HG03045 (cell line): ENCODE measurements at regions not wholly inside any gene's neighbourhood (a gene's known extent, or its start where the extent isn't known, plus 50 kb on each side); places are given as distances from the start of the nearest gene placed in this dataset.

ENCODE experiments used
- ATAC-seq: cut with Tn5 transposase; IDR thresholded peaks from one replicate; pipeline ENCODE4 v1.9.1; 2021; ENCODE audit warnings: mild to moderate bottlenecking, moderate library complexity; ENCODE audit not compliant: unreplicated experiment

DNA sequence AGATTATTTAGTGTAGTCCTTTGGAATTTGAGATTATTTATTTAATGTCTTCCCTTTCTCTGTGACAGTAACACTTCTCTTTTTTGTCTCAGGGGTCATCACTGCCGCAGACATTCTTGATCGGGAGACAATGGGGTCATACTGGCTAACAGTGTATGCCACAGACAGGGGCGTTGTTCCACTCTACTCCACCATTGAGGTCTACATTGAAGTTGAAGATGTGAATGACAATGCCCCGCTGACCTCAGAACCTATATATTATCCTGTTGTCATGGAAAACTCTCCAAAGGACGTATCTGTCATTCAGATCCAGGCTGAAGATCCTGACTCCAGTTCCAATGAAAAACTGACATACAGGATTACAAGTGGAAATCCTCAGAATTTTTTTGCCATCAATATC, 299.9 kb downstream of the FAT3 start:
- no peak for ATAC-seq

DNA sequence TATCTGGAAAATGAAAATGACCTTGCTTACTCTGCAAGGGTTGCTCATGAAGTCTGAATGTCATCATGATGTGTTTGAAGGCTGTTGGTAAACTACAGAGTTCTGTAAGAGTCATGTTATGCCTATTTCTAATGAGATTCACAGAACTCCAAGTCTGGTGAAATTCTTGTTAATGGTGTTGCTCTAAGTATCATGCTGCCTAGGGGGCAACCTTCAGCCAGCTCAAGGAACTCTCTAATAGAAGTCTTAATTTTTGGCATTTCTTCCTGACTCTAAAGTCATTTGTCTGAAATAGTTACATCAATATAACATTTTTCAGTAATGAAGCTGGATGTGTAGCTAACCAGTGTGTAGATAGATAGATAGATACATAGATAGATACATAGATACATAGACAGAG, 302.8 kb downstream of the FAT3 start:
- no peak for ATAC-seq

DNA sequence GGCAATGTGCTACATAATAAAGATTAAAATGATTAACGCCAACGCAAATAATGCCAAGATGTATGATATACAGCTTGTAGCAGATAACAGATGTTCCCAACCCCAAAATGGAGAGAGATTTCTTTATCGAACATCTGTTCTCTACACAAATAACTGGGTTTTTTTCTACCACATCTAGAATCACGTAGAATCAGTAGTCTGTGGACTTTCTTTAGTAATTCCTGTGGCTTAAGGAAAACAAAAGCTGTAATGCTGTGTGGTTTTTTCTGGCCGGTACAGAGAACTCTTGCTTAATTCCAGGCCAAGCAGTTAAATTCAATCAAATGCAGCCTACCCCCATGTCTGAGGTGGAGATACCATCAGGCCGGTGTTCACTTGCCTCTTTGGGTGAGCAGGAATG, 303.4 kb downstream of the FAT3 start:
- no peak for ATAC-seq

DNA sequence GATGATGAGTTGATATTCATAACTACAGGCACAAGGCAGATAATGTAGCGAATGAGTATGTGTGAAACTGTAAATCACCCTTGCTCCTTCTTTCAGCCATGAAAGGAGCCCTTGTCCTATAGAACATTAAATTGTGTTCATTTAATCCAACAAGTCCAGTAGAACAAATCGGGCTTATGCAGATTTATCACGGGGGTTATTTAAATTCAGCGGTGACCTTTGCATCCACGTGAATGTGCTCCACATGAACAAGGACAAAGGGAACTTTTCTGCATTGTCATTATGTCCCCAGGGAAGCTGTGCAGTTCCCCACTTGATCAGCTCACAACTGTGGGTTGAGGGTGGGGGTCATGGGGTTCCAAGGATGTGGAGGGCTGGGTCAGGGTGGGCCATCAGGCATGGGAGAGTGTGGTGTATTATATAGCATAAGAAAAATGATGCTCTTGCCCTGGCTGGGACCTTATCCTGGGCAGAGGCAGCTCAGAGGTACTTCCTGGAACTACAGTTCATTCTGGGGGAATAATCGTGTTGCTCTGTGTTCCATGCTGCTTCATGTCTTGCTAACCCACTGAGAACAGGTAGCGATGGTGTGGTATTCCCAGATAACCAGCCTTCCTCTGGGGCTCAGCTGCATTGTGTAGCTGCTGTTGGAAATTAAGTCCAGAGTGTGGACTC, 306.6 kb downstream of the FAT3 start:
- ATAC-seq: no peak

DNA sequence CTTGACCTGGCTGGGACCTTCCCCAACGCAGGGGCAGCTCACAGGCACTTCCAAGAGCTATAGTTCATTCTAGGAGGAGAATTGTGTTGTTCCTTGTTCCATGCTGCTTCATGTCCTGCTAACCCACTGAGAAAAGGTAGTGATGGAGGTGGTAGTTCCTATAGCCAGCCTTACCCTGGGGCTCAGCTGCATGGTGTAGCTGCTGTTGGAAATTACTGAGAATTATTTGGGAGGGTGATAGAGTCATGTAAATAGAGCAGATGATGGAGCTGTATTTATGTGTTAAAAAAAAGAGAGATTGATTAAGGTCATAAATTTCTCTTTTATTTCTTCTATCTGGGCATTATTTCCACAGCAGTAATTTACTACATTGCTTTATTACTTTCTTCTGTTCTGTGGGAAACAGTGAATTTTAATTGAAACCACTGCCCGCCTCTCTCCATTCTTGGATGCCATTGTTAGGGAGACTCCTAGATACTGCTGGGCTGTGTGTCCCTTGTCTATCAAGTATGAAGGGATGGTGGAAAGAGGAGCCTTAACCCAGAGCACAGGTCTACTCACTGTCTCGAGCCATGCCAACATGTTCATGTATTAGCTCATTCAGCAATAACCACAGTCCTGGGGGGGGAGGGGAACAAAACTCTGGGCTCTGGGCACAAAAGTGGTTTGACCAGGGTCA, 309.2 kb downstream of the FAT3 start:
- ATAC-seq: no peak

DNA sequence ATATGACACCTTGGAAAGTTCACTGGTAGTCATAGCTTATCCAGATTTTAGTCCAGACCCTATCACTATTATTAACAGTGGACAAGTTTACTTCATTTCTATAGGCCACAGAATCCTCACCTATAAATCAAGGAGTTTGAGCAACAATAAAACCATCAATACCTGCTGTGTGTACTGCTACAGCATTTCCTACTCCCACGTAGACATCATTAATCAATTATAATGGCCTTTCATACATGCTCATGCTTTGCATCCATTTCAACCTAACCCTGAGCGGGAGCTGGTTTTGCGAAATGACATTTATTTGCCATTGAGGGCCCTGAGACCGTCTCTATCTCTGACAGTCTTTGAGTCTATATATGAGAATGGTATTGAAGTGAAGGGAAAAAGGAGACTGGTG, 312.3 kb downstream of the FAT3 start:
- no peak for ATAC-seq

DNA sequence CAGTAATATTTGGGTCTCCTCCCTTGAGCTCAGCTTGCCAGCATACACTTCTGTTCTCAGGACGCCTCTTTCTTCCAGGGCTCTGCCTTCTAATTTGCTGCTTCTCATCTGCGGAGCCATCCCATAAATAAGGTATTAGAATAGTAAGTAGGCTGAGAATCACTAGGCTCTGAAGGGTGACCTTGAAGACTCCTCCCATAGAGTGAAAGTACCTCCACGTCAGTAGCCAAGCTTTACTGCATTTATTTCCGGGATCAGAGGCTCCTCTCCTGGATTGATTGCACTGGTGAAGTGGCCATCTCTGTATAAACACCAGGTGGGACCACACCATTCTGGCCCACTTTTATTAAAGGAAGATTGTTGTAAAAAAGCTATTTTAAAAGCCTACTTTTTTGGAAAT, 315.5 kb downstream of the FAT3 start:
- no peak for ATAC-seq

DNA sequence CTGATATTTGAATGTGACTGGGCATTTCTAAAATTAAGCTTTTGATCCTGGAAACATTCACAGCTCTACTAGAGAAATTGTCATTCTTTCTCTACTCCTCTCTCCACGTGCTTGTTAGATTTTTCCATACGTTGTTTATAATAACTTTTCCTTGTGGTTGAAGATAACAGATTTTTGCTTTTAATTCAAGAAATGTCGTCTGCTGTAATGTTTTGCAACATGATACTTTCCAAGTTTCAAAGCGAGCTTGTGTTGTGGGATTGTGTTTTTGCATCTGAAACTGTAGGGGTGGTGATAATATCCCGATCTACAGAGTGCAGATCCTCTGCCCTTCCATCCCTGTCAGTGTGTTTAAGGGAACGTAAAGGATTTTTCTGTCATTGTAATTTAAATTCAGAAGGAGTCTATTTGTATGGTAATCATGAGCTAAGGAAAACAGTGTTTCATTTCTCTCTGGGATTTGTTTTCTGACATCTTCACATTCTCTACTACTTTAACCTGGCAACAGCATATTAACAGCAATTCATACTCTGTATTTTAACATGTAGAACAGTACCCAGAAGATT, 321.4 kb downstream of the FAT3 start:
- no peak for ATAC-seq

DNA sequence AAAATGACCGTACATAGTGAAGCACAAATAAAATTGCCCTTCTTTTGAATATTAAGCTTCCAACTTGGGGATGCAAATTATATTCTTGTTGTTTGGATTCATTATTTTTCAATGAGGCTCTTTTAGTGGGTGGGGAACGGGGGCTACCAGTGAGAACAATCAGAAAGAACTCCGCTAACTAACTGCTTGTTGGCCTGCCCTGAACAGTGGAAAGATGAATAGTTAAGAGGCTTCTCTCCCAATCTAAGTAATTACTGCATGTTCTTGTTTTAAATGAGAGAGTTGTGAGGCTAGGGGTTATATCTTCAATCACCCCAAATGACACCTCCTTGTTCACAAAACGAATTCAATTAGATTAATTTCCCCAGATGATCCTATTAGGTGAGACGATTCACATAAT, 322.0 kb downstream of the FAT3 start:
- no peak for ATAC-seq

DNA sequence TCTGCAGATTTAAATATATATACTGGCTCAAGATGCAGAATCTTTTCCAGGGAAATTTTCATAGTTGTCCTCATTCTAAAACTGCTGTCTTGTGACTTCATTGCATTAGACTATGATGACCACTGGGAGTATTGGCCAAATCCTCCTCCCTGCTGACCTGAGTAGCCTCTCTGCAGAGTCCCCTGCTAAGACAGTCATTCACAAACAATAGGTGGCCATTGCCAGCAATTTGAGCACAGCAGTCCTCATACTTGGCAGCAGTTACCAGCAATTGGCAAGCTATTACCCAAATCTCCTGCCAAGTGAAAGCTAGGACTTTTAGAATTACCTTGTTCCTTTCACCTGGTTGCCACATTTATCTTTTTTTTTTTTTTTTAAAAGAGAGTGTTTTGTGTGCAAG, 325.8 kb downstream of the FAT3 start:
- no peak for ATAC-seq

DNA sequence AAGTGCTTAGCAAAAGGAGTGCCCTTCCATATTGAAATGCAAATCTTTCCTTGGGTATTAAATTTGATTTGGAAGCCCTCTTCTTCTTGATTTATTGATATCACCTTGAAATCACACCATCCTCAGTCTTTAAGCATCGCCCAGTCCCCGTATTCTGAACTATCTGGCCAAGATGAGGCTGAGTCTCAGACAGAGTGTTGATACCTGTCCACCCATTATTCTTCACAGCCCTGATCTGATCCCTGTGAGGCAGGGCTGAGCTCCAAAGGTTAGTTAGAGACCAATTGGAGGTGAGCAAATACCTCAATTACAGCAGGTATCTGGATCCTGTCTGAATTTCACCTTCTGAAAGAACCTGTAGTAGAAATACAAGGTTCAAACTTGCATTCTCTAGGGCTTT, 326.3 kb downstream of the FAT3 start:
- no peak for ATAC-seq

DNA sequence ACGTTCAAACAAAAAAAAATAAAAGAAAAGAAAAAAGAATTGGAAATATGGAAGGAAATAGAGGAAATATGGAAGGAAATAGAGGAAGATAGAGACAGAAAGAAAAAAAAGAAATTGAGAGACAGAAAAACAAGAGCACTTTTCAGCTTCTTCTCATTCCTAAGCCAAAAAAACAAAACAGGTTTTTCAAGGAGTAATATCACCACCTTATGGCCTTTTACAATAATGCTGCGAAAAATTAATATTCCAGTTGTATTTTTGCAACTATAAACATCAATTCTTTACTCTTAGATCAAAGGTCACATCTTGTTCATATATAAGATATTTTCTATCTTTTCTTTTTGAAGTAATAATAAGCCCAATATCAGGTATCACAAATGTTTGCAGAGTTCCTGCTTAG, 328.3 kb downstream of the FAT3 start:
- no peak for ATAC-seq

DNA sequence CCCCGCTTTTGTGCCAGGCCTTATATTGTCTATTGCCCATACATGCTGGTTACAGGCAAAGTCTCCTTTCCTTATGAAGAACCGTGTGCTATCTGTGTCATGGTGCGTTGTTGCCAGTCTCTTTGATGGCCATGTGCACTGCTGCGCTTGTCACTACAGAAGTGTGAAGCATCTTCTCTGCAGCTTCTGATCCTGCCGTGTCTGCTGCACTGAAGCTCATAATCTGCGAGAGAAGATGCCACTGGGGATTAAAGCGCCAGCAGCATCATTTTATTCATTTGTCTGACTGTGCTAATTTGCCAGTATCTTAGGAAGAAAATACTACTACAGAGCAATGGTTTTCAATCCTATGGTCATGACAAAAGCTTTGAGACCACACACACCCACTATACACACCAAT, 330.1 kb downstream of the FAT3 start:
- no peak for ATAC-seq

DNA sequence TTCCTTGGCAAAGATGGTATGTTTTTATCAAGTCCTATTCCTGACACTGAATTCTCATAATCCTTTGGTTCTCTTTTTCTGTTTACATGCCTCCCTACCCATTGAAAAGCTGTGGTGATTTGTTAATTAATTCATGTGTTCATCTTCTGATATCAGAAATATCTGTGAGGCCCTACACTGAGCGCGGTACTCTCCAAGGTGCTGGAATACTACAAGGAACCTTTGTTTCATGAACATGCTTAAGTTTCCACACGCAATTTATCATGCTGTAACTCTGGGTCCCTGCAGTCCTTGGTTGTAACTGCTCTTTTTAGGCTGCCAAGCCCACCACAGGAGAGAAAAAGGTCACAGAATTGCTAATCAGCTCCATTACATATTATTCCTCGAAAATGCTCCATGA, 331.8 kb downstream of the FAT3 start:
- no peak for ATAC-seq

DNA sequence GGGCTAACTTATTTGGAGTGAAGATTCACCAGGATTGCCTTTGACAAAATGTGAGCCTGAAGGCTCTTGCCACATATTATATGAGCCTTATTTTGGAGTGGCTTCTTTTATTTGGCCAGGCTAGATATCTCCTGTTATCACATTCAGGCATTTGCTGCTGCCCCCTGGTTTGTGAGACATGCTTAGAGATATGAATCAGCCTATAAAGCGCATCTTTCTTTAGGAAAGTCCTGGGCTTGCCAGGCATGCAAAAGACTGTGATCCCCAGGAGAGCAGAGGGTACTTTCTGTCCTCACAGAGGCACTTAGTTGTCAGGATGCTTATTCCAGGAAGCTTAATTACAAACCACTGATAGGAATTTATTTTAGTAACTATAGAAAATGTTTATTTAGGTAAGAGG, 333.3 kb downstream of the FAT3 start:
- no peak for ATAC-seq

DNA sequence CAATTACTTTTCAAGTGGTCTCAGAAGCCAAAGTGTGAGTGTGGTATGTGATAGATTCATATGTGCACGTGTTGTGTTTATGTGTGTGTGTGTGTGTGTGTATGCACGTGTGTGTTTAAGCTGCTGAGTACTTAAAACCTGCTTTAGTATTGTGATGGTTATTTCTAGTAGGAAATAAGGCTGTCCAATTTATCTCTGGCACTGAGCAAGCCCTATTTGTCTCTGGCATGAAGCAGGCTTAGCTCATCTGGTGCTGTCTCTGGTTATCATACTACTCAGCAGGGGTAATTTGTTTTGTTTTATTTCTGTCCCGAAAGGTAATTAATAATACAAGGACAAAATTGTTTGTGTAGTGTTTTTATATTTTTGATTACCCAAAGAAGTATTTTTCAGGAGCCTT, 333.7 kb downstream of the FAT3 start:
- ATAC-seq: no peak

DNA sequence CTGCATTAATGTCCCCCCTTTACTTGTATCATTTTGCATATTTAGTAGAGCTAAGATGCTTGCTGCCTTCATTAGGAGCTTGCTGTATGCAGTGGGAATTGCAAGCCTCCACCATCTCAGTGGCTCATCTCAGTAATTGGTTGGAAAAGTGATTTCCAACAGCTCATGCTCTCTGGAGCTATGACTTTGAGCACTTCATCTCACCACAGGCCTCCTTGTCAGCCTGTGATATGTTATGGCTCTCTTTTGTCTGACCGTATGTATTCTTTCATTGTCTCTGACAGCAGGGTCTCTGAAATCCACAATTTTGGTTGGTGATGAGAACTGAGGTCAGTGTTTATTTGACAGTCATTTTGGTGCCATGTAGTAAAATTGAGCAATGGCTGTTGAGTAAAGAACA, 345.1 kb downstream of the FAT3 start:
- ATAC-seq: no peak

DNA sequence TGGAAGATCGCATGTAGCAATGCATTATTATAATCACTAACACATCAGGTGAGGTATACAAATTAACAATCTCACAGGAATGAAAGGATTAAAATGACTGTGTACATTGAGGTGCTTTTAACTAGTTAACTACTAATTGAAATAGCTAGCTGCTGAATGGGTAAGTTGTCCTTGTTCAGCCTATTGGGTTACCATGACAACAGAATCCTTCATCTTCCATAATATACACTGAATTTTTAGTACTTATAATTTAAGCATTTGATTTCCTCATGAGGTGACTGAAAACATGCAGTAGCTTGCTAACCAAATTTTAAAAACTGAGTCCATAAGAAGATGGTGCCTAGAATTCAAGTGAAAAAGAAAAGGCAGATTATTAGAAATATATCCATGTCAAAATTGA, 347.9 kb downstream of the FAT3 start:
- ATAC-seq: no peak

DNA sequence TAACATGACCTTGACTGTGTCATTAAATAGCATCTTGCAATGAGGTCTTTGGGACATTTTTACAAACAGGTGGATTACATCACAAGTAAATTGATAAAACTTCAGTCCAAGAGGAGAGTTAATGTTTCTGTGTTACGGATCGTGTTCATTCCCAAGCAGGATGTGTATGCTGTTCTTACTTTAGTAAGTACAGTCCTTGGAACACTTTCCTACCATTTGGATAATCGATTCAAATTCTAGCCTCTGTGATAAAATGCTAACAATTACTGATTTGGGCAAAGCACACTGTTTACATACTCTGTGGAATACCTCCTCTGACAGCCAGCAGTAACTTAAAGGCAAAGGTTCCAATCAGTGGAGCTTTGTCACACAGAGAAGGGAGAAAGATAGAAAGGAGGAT, 351.7 kb downstream of the FAT3 start:
- no peak for ATAC-seq

DNA sequence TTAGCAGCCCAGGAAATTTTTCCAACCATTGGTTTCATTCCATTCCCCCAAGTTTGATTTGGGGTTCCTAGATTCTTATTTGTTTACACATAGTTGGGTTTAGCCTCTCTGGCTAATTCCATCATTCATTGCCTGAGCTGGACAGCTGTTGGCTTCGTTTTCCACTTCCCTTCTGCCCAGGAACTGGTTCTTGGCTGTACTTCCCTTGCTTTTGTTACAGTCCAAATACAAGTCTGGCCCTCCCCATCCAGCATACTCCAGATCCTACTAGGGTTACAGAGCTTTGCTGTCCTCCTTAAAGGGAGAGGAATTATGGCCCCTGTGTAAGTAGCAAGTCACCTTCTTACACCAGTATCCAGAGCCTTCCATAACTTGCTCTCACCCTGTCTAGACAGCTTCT, 356.3 kb downstream of the FAT3 start:
- no peak for ATAC-seq

DNA sequence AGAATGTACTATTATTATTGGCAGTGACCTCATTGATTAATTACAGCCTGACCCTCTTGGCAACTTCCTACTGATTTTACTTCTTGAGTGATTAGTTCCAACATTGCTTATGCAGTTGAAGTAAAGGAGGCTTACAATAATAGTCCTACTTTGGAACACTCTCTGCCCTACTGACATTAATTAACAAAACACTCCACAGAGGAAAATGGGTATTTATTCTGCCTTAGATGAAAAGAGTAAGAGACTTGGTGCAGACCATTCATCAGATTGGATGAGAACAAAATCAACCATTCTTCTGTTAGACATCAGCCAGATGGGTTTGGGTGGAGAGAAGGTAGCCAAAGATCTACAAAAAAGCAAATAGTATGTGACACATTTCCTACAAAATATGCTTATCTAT, 363.8 kb downstream of the FAT3 start:
- no peak for ATAC-seq

DNA sequence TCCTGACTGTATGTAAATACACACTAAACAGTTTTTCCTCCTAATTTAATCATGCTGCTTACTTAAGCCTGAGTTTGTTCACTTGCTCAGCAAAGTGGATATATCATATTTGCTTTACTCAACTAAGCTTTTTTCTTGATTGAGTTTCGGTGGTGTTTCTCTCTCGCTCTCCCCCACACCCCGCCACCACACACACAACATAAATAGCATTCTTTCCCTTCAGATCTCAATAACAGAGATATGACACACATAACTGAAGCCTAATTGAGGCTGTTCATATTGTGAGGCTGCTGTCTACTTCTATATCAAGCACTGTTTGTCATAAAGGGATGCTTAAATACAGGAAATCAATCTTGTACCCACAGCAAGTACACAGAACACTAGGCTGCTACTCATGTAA, 364.9 kb downstream of the FAT3 start:
- ATAC-seq: no peak

DNA sequence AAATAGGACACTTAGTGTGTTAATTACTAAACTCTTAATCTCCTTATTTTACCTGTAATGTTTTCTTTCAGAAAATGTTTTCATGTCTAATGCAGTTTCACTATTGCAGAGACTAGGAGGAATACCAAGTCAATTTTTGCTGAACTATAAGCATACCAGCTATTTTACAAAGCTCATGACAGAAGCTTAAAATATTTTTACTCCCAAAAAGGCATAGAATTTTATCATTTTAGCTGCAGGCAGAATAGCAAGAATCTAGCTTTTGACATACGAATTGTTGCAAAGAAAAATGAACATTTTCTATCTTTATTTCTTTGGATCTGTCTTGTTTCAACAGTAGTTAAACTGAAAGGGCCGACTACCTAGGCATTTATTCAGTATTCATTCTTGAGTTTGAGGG, 366.9 kb downstream of the FAT3 start:
- ATAC-seq: no peak
